ENCODE measurements at regions not wholly inside any gene's neighbourhood (a gene's known extent, or its start where the extent isn't known, plus 50 kb on each side); places are given as distances from the start of the nearest gene placed in this dataset.
A peak's percentile ranks its signal among the peaks of the same experiment; 100 is the strongest.
"Not testable (repeated sequence)": the region's sequence is repeated elsewhere in the genome, so short reads cannot be mapped to it uniquely, and the experiment has no call there.

GRCh38 chr4:73348185-73348584 is 55.9 kb upstream of the ALB start:
- no peak for DNase-seq (ENCODE audit: low read depth)

GRCh38 chr4:73347497-73347896 is 56.6 kb upstream of the ALB start:
- no peak for DNase-seq (ENCODE audit: low read depth)

- DNase-seq (ENCODE audit: low read depth), result no peak
Measured at GRCh38 chr4:73345399-73345975, 58.6 kb upstream of the ALB start.

GRCh38 chr4:73344106-73344505 is 60.0 kb upstream of the ALB start:
- no peak for DNase-seq (ENCODE audit: low read depth)

- DNase-seq (ENCODE audit: low read depth), result no peak
Measured at GRCh38 chr4:73343432-73343831, 60.7 kb upstream of the ALB start.

- peak; percentile 29 for DNase-seq (ENCODE audit: low read depth)
Measured at GRCh38 chr4:73341454-73341853, 62.6 kb upstream of the ALB start.

- no peak for DNase-seq (ENCODE audit: low read depth)
Measured at GRCh38 chr4:73340917-73341316, 63.2 kb upstream of the ALB start.

GRCh38 chr4:73335679-73336078 is 68.4 kb upstream of the ALB start:
- no peak for DNase-seq (ENCODE audit: low read depth)

GRCh38 chr4:73332012-73332411 is 72.1 kb upstream of the ALB start:
- not testable (repeated sequence) for DNase-seq (ENCODE audit: low read depth)

GRCh38 chr4:73329300-73329699 is 70.7 kb upstream of the ANKRD17 start:
- DNase-seq (ENCODE audit: low read depth), result no peak

GRCh38 chr4:73325776-73326175 is 67.2 kb upstream of the ANKRD17 start:
- not testable (repeated sequence) for DNase-seq (ENCODE audit: low read depth)

- no peak for DNase-seq (ENCODE audit: low read depth)
Measured at GRCh38 chr4:73317092-73317491, 58.5 kb upstream of the ANKRD17 start.

- DNase-seq (ENCODE audit: low read depth), result peak; percentile 58
Measured at GRCh38 chr4:73315091-73315490, 56.5 kb upstream of the ANKRD17 start.

GRCh38 chr4:73312967-73313366 is 54.4 kb upstream of the ANKRD17 start:
- no peak for DNase-seq (ENCODE audit: low read depth)

GRCh38 chr4:73311428-73311827 is 52.8 kb upstream of the ANKRD17 start:
- DNase-seq (ENCODE audit: low read depth), result no peak

- no peak for DNase-seq (ENCODE audit: low read depth)
Measured at GRCh38 chr4:73309211-73309610, 50.6 kb upstream of the ANKRD17 start.

Measured in GM04504 (cell line).